HepG2 (cell line): ENCODE measurements at regions not wholly inside any gene's neighbourhood (a gene's known extent, or its start where the extent isn't known, plus 50 kb on each side); places are given as distances from the start of the nearest gene placed in this dataset.
"Not testable (repeated sequence)": the region's sequence is repeated elsewhere in the genome, so short reads cannot be mapped to it uniquely, and the experiment has no call there.

Experiments
- ATAC-seq: fragments of 200-7000 bp; cut with Tn5 transposase; 3 replicates; pipeline ENCODE4 v1.9.1; 2020; ENCODE audit warnings: mild to moderate bottlenecking, moderate library complexity
- BruUV-seq: library from RNA; stranded (reverse); fragments of 400-500 nt; replicated peaks from 2 replicates; lab custom pipeline; 2021; lab: Mats Ljungman, UMichigan
- CTCF ChIA-PET: fragments of 300-600 bp; formaldehyde crosslinking; extraction: SDS; loops from one replicate; lab custom pipeline; 2021; ENCODE audit warnings: low total read pairs, inconsistent platforms, low intra/inter-chr PET ratio; lab: Yijun Ruan, JAX
- POLR2A ChIA-PET: fragments of 350-600 bp; sonication (Branson Sonifier 250); formaldehyde crosslinking; loops from one replicate; lab custom pipeline; 2020; ENCODE audit warnings: antibody characterized with exemption, inconsistent platforms; lab: Yijun Ruan, JAX
- DNase-seq: peaks from one replicate; pipeline ENCODE4 v3.0.0-alpha.2; 2015; ENCODE audit warnings: low spot score
- FAIRE-seq: peaks from 3 replicates; lab custom pipeline; 2011; peaks lifted over from hg19 to GRCh38; lab: Jason Lieb, UNC
- H2AFZ ChIP-seq: one replicate; pipeline ENCODE4 v1.6.1; 2011; ENCODE audit warnings: low read length, inconsistent platforms
- H3K27ac ChIP-seq: fragments of 300-600 bp; 3 replicates; pipeline ENCODE4 v1.8.0; 2011; ENCODE audit warnings: mixed run types, mild to moderate bottlenecking, mixed read lengths, low read length, inconsistent platforms; ENCODE audit not compliant: insufficient read depth; ENCODE audit errors: extremely low read length
- H3K27me3 ChIP-seq, 2 experiments: fragments of 200-600 bp in 1 of 2; 2 replicates in 1 of 2; 3 replicates in 1 of 2; pipeline versions ENCODE4 v1.6.0 to v1.8.0; 2011; ENCODE audit warnings: low read length in 2 of 2, mild to moderate bottlenecking in 2 of 2, moderate library complexity in 2 of 2, inconsistent platforms in 1 of 2; ENCODE audit not compliant: insufficient read depth in 2 of 2, control insufficient read depth in 1 of 2
- H3K36me3 ChIP-seq, 2 experiments: fragments of 200-600 bp in 1 of 2; replicated peaks in 1 of 2; 2 replicates in 1 of 2; 3 replicates in 1 of 2; pipeline versions ENCODE4 v1.5.1 to v1.8.0; 2011; ENCODE audit warnings: low read length in 2 of 2, inconsistent platforms in 1 of 2; ENCODE audit not compliant: insufficient read depth in 2 of 2, control insufficient read depth in 1 of 2
- H3K4me1 ChIP-seq: 2 replicates; pipeline ENCODE4 v1.5.1; 2012; ENCODE audit warnings: low read length, inconsistent platforms; ENCODE audit not compliant: insufficient read depth
- H3K4me2 ChIP-seq: 2 replicates; pipeline ENCODE4 v1.6.0; 2011; ENCODE audit warnings: low read depth, low read length, inconsistent platforms
- H3K4me3 ChIP-seq, 3 experiments: fragments of 200-600 bp in 1 of 3; sonication (generic), shearing (Covaris generic) in 1 of 3; replicated peaks in 1 of 3; 2 replicates each; pipeline ENCODE4 v1.5.1; 2011 to 2016; ENCODE audit warnings: low read length in 3 of 3, inconsistent platforms in 2 of 3, low read depth in 2 of 3, mild to moderate bottlenecking in 2 of 3, control low read depth in 1 of 3, mixed read lengths in 1 of 3; ENCODE audit not compliant: insufficient read depth in 1 of 3
- H3K79me2 ChIP-seq: one replicate; pipeline ENCODE4 v1.6.1; 2011; ENCODE audit warnings: low read length, inconsistent platforms; ENCODE audit not compliant: insufficient read depth
- H3K9ac ChIP-seq: 2 replicates; pipeline ENCODE4 v1.6.0; 2011; ENCODE audit warnings: mild to moderate bottlenecking, low read depth, low read length, inconsistent platforms; ENCODE audit not compliant: insufficient read depth
- H3K9me3 ChIP-seq: 2 replicates; pipeline ENCODE4 v1.5.1; 2012; ENCODE audit warnings: mild to moderate bottlenecking, low read length
- H4K20me1 ChIP-seq: 2 replicates; pipeline ENCODE4 v1.6.0; 2011; ENCODE audit warnings: inconsistent platforms, mild to moderate bottlenecking, low read length, moderate library complexity; ENCODE audit not compliant: insufficient read depth
- ADNP ChIP-seq: sonication (generic); formaldehyde crosslinking; IDR thresholded peaks from 2 replicates; pipeline ENCODE4 v1.4.0; 2020; ENCODE audit warnings: missing genetic modification reagents
- CTCF ChIP-seq: sonication (generic); formaldehyde crosslinking; IDR thresholded peaks from 2 replicates; pipeline ENCODE4 v1.5.0; 2020; ENCODE audit warnings: mild to moderate bottlenecking, missing genetic modification reagents, moderate library complexity
- STAG1 ChIP-seq: sonication (generic); formaldehyde crosslinking; IDR thresholded peaks from 2 replicates; pipeline ENCODE4 v1.4.0; 2020; ENCODE audit warnings: missing genetic modification reagents
- ZNF652 ChIP-seq: IDR thresholded peaks from 2 replicates; pipeline ENCODE4 v1.6.1; 2016; ENCODE audit warnings: low read depth, borderline replicate concordance
- WGBS: methylation state at CpG from one replicate; pipeline ENCODE4 v1.1.6; 2017; ENCODE audit warnings: low lambda C conversion rate; 5-methylcytosine and 5-hydroxymethylcytosine counted together
- in situ Hi-C: cut with HindIII; loops from 2 replicates; pipeline ENCODE4 v1.10.0; 2017; ENCODE audit warnings: low pct_unique_long_range_greater_than_20kb; ENCODE audit not compliant: extremely low pct_ligation_motif_present
- intact Hi-C: fragments of 100-400 bp; cut with micrococcal nuclease; formaldehyde crosslinking; loops from one replicate; pipeline ENCODE4 v1.10.0; 2022; ENCODE audit not compliant: unreplicated experiment

DNA sequence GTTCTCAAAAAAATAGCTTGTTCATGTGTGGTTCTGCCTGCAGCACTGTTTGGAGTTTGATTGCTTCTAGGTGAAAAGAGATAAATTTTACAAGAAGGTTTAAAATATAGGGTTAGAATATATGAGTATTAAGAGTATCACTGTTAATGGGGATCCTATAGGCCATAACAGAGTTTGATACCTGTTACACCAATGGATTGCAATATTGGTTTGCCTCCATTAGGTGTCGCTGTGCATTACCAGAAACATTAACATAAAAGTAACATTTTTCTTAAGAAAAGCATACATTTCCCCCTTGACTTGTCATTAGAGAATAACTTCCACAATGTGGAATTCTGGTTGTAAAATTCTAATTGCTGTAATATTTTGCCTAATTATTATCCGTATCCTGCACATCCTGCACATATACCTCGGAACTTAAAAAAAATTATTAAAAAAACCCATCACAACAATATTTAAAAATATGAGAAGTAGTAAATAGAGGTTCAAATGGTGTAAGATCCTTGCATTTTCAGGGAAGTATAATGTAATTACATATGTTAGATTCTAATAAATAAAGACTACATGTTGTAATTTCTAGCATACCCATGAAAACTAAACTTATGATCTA, 63.0 kb downstream of the CYP4A11 start:
- H3K4me2 ChIP-seq, H2AFZ ChIP-seq, intact Hi-C loops, H3K4me3 ChIP-seq, BruUV-seq, H3K27me3 ChIP-seq, H3K9me3 ChIP-seq, POLR2A ChIA-PET, H3K9ac ChIP-seq, H3K27ac ChIP-seq, in situ Hi-C loops, H3K36me3 ChIP-seq, H3K4me1 ChIP-seq, ATAC-seq, CTCF ChIA-PET, H3K79me2 ChIP-seq, H4K20me1 ChIP-seq: not testable (repeated sequence)
- 3% methylated on average over 3 of the region's 3 CpGs for WGBS
- peak; percentile 76 for FAIRE-seq
- TF ChIP-seq CTCF (peak; percentile 36; the same call in 1 of the 2 replicates), STAG1 (peak; percentile 51)
- DNase-seq: peak; percentile 9

DNA sequence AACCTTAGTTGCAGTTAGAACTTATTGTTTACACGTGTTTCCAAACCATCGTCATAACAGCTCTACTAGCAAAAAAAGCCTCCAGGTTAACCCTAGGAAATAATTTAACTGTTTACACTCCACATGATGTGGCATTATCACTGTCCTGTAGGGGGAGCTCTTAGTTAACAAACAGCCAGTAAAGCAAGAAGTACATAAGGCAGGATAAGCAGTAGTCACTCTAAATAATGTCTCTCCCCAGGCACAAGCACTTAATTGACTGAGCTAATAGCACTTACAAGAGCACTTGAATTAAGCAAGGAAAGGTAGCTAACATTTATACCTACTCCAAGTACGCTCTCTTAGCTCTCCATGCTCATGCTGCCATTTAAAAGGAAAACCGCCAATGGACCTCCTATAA, 65.2 kb downstream of the CYP4A11 start:
- H3K79me2 ChIP-seq, H4K20me1 ChIP-seq, H2AFZ ChIP-seq, H3K27ac ChIP-seq, intact Hi-C loops, H3K4me3 ChIP-seq, POLR2A ChIA-PET, H3K27me3 ChIP-seq, DNase-seq, H3K4me1 ChIP-seq, BruUV-seq, H3K9ac ChIP-seq, CTCF ChIA-PET, H3K36me3 ChIP-seq, ATAC-seq, in situ Hi-C loops, FAIRE-seq, H3K4me2 ChIP-seq, H3K9me3 ChIP-seq: not testable (repeated sequence)
- TF ChIP-seq ZNF652 (peak; percentile 83), STAG1 (peak; percentile 39), ADNP (CRISPR knock-in tag) (0 out of 2 replicates have a peak, but pooled peaks have one; percentile 18)
- WGBS: 25% methylated on average over 4 of the region's 4 CpGs
